Right lung (tissue), 2 donors: ENCODE measurements at regions not wholly inside any gene's neighbourhood (a gene's known extent, or its start where the extent isn't known, plus 50 kb on each side); places are given as distances from the start of the nearest gene placed in this dataset.

Experiments
- DNase-seq, 2 donors: peaks; one replicate each; pipeline ENCODE4 v3.0.0-alpha.2; 2013

DNA sequence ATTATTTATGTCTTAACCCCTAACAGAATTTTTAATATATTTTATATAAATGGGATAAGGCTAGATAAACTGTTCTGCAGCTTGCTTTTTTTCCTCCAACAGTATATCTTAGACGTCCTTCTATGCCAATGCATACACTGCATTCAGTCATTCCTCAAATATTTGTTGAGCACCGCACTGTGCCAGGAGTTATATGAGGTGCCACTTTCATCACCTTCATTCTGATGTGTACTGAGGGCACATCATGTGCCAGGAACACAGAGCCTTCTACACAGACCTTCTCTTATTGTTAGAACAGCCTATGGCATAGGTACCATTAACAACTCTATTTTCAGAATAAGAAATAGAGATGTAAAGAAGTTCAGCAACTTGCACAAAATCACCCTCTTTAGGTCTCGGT is 570.1 kb downstream of the CDK5RAP2 start:
- DNase-seq, result no peak

DNA sequence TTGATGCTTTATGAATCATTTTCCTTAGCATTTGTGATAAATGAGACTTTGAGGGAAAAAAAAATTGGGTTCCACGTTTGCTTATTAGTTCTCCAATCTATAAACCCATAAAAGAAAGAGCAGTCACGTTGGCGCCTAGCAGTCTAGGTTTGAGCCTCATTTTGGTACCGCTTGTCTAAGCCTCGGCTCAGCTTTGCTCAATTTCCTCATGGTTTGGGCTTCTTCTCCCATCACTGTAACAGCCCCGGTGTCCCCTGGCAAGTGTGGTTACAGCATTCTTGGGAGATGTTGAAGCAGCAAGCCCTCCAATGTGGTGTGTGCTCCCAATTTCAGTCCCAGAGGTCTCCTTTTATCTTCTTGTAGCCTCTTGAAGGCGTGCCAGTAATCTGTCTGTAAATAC is 578.4 kb downstream of the CDK5RAP2 start:
- no peak for DNase-seq

DNA sequence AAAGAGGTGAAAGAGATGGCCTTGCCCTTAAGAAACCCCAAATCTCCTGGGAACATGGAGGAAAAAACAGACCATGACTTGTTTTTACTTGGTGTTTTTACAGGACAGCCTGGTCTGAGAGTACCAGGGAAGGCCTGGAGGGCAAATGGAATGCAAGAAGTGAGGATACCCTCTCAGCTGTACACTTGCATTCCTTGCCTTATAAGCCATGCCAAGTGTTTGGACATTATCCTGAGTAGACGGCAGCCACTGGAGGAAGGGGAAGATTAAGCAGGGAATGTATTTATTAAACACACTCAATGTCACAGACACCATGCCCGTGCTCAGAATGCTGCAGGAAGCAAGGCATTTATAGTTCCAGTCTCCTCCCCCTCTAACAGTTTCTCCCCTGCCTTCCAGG is 581.4 kb downstream of the CDK5RAP2 start:
- DNase-seq, result no peak

DNA sequence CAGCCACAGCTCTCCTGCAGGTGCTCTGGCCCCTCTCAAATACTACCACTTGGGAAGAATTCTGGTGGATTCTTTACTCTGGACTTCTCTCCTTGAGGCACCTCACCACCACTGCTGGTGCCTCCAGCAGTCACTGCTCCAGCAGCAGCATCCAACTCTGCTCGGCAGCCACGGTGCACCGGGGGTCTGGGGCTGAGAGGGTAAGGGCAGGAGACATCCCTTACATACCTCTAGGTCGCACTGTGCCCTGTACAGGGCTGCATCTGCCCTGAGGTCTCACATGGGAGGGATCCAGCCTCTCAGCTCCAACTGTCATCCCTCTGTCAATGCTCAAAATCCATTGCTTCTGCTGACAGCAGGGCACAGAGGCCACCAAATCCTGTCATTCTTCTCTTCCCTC is 588.2 kb downstream of the CDK5RAP2 start:
- no peak for DNase-seq

DNA sequence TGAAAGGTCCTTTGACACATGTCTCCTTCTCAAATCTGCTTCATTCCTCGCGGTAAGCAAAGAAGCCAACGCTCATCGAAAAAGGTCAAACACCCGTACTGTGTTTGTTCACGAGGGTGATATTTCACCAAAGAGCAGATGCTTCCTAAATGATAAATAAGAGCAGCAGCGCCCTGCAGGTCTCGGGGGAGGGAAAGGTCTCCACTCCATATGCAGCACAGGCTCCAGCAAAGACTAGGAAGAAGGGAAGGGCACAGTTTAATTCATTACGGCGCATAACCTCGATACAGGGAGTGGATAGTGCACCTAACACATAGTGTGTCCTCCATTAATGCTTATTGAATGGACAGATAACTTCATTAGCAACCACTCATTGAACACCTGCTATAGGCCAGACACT is 593.3 kb downstream of the CDK5RAP2 start:
- DNase-seq, result no peak

DNA sequence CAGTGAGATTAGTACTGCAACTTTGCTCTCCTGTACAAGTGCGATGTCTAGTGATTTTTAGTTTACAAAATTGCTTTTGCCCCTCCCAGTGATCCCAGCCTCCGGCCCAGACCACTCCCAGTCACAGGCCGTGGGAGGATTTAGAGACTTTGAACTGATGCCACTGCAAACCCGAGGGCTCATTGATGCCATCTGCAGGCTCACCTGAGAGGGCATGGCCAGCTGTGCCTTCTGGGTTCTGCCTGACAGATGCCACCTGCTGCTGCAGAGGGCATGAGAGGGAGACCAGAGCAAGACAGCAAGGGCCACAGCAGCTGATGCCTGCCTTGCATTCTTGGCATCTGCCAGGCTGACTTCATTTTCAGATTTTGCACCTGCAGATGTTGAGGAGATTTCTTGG is 593.8 kb downstream of the CDK5RAP2 start:
- DNase-seq, result no peak

DNA sequence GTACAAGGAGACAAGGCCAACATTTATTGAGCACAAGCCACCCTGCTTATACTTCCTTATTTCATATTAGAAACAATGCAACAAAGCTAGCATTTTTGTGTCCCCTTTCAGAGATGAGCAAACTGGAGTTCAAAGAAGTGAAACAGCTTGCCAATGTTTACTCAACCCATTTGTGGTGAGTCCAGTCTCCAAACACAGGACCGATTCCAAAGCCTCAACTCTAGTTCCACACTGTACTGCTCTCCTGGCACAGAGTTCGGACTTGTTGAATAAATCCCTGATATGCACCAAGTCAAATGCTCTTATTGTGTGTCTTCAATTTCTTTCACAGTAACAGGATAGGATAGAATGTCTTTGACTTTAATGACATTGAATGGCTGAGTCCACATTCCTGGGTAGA is 604.8 kb upstream of the BRINP1 start:
- DNase-seq, result no peak

DNA sequence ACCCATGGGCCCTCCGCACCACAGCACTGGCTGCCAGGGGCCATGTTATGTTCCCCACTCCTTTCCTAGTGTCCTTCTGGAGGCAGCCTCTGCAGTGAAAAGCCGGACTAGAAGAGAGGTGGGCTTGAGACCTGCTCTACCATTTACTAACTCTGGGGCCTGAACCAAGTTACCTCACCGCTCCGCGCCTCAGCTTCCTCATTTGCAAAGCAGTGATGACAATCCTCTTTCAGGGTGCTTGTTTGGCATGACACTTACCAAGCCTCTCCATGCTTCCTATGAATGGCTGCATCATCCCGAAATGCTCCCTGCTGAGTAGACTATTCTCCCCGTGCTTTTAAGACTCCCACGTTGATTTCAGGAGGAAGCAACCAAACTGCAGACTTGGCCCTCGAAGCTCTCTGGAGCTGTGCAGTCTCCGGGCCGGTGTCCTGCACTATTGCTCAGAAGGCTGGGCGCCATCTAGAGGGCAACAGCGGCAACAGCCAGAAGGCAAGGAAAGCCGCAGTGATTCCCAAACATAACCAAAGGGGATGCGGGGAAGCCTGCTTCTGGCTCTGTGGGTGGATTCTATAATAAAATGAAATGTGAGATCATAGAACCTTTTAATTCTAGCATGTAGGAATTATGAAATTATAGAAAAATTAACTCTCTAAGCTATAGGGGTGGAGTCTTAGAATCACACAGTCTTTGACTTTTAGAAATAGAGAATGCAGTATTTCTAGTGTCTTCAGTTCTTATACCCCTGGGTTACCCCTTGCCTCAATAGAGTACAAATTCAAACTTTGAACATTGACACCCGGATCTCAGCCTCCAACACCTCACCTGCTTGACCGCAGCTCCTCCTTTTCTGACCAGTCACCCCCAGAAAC is 599.8 kb upstream of the BRINP1 start:
- peak; percentile 11 to 39 for DNase-seq

DNA sequence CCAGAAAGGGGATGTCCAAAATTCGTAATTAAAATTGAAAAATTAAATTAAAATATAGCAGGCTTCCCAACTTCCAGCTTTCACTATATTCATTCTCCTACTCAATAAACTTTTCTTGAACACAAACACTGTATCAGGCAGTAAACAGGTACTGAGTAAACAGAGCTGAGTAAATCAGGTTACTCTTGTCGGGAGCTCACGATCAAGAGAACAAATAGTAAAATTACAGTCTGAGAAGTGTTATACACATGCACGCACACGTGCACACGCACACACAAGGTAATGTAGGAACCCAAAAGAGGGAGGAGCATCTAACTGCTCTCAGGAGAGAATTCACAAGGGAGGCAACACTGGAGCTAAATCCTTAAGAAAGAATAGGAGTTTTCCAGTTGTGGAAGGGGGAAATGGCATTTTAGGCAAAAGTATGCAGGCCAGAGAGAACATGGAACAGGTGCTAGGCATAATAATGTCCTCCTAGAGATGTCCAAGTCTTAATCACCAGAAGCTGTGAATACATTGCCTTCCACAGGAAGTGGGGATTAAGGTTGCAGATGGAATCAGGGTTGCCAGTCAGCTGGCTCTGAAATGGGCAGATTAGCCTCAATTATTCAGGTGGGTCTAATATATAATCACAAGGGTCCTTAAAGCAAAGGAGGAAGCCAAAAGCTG is 598.8 kb upstream of the BRINP1 start:
- no peak for DNase-seq

DNA sequence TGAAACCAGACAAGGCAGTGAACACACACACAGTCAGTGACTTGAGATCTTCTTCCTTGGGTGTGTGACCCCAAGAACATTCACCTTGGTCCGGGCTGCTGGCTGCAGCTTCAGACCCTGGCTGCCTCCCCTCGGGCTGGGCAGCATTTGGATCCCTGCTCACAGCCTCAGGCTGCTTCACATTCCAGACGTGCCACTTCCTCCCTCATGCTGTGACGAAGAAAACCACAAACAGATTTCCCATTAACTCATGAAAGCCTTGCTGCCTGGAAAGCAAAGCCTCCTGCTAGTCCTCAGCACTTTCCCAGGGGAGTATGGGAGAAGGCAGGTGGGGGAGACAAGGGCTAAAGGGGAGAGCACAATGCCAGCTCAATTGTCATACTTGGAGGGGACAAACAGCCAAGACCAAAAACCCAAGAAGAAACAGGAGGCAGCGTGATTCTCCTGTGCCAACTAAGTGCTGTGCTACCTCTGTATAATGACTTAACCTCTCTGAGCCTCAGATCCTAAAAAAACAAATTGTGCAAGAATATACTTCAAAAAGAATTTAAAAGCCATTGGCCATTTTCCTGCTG is 594.6 kb upstream of the BRINP1 start:
- DNase-seq, result peak; percentile 19 to 28

DNA sequence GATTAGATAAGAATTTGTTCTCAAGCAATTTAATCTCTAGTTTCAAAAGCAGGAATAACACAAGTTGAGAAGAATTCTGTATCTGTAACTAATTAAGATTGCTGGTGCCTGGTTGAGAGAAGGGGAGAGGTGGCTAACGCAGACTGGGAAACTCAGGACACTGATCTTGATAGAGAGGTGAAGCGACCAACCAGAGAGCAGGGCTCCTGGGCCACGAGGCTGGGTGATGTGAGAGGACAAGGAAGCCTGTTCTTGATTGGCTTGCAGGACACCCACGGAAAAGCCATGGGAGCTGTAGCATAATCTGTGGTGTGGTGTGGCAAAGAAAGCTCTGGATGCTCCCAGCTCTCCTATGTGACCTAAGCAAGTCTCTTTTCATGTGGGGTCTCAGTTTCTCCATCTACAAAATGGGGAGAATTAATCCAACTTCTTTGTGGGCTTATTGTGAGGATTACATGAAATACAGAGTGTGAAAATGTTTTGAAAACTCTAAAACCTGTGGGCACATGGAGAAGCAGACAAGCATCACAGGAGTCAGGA is 594.1 kb upstream of the BRINP1 start:
- peak in 1 of 2 donors; percentile 2 for DNase-seq

DNA sequence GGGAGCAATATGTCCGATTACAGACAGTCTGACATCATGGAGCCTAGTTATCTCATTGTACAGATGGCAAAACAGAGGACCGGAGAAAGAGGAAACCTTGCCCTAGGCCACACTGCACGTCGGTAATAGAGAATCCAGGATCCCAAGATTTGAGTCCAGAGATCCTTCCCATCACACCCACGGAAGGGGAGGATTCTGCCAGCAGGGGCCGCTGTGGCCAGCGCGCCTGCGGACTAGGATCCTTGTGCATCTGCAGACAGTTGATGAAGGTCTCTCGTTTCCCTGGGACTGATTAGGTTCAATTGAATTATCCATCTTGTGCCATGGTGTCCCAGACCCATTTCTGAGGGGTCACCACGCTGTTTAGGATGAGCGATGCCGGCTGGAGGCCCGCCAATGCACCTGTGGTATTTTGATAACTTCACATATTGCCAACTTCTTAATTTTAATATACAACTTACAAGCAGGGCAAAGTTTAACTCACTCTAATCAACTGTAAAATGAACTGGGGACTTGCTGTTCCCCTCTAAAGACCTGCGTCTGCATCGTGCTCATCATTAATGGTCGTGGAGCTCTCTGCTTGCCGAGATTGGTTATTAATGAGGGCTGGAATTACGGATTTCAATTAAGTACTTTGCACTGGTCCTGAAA is 592.7 kb upstream of the BRINP1 start:
- peak in 1 of 2 donors; percentile 3 for DNase-seq

DNA sequence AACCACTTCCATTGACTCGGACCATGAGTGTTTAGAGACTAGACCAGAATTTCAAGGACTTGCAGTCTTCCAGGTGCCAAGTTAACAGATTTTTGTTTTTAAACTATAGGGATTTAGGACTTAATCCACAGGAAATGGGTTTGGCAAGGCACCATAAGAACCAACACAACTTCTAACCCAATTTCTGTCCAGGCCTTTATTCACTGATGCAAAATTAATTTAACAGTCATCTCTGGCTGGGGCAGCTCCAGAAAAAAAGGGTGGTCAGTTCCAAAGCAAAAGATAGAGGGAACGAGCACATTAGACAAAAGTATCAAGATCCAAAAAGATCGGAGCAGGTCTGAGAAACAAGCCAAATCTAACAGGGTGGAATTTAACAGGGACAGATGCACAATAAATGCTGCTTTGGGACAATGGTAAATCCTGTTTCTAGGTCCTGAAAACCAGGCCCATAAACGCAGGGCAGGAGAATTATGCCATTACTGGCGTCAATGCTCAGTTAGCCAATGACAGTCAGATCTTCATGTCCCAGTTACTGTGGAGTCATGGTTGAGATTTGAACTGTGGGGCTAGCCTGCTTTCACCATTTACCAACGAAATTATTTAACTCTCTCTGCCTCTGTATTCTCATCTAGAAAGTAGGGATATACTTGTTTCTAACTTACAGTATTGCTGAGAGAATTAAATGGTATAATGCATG is 590.8 kb upstream of the BRINP1 start:
- no peak for DNase-seq

DNA sequence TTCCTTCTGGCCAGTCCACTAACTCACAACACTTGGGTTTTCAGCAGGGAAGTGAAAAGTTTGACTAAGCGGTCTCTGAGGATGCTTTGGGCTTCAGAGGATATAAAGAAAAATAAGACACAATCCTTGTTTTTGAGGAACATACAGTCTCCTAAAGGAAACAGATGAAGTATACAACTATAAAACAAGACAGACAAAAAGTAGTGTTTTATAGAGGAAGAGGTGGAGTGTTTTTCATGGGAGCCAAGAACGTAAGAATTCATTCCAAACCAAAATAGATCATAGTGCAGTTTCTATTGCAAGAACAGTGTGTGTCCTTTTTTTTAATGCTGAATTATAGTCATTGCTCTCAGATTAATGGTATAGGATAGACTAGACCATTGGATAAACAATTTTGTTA is 586.9 kb upstream of the BRINP1 start:
- DNase-seq, result no peak

DNA sequence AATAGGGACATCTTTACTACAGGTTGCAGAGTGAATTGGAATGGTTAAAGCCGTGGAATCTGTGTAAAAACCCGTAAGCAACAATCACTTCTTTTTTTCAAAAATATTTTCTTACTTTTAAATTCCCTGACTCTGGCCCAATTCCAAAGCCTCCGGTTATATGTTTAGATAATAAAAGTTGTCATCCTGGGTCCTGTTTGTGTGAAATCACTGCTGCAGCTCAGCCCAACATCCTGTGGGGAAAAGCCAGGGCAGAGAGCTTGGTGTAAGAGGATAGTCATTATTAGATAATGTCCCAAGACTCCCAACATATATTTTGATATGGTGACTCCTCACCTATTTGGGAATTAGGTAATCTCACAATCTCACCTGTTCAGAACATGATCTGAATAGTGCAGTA is 586.0 kb upstream of the BRINP1 start:
- DNase-seq, result no peak

DNA sequence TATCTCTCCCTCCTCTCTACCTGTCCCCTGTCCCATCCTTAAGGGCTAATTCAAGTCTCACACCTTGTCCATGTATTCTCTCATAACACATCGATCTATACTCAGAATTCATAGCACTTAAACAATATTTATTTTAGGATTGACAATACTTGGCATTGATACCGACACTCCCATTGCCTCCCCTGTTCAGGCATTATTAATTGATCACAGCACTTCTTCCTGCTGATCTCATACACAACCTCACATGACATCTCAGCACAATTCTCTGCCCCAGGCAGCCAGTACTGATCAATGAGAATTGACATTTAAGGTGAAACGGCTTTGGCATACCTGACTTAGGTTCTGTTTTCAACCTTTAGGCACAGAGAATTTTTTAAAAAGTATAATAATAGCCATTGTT is 582.4 kb upstream of the BRINP1 start:
- no peak for DNase-seq

DNA sequence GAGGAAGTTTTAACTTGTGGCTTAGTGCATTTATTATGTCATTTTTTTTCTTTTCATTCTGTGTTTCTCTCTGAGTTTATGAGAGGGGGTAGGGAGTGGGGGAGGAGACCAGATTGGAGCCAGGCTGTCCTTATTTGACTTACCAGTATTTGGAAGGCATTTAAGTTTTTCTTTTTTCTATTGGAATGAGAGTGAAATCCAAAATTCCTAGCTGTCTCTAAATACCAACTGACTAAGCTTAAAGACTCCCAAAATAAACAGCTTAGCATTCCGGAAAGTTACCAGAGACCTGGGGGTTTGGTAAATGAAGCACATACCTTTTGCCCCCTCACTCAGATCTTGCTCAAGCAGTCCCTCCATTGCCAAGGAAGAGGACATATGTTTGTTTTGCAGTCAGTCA is 581.9 kb upstream of the BRINP1 start:
- DNase-seq, result no peak

DNA sequence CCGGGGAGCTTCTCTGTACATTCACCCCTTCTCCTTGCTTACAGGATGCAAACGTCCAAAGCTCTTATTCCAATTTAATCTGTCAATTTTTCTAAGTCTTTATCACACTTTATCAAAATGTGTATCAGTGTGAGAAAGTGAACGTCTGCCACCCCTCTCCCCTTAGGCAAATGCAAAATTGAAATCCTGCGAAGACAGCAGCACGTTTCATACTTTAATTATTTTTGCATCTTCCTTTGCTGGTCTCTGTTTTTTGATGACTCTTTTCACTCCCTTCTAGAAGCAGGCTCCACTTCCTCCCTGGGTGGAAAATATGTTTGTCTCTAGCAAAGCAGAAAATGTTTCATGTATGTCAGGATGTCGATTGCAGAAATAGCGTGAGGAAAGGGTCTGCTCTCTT is 576.5 kb upstream of the BRINP1 start:
- DNase-seq, result no peak

DNA sequence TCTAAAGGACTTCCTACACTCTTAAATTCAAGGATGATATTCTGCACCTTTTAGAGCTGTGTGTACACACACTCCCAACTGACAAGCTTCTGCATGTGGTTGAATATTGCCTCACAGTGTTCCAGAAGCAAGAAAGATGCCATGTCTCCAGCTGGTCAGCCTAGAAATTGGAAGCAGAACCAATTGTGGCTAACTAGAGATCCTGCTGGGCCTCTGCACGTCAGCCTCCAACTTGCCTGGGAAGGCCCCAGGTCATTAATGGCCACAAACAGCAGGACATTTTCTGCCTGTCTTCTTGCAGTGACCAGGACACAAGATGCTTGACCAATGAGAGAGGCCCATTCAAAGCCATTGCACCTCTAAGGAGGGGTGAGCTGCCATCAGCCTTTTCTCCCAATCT is 571.9 kb upstream of the BRINP1 start:
- no peak for DNase-seq

DNA sequence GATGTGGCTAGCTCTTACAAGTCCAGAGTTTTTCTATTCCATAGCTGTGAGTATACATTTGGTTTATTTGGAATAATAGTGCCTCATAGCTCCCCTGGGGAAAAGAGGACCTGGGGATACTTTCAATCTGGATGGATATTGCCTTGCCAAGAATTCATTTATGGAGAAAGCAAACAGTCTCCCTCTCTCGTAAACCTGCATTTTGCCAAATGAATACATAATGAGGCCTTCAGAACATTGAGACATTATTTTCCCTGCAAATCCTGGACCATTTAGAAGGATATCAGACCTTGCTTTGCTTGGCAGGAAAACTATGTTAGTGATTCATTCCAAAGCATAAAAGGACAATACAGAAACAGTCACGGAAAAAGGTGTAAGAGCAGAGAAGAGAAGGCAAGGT is 569.6 kb upstream of the BRINP1 start:
- DNase-seq, result no peak

DNA sequence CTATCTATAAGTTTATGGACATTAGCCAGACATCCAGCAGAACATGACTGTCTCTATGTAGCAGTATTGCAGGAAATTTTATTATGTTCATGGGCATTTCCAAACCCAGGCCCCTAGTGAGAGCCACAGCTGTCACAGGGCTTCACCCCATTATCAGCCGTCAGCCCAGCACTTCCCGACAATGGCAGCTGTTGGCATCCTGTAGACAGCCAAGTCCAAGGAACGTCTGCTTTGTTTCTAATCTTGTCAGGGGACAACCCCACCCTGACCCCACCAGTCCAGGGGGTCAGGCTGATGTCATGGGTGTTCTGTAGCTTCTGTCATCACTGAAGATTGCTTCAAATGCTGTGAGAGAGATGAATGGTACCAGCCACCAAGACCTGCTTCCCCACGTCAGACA is 565.3 kb upstream of the BRINP1 start:
- no peak for DNase-seq

DNA sequence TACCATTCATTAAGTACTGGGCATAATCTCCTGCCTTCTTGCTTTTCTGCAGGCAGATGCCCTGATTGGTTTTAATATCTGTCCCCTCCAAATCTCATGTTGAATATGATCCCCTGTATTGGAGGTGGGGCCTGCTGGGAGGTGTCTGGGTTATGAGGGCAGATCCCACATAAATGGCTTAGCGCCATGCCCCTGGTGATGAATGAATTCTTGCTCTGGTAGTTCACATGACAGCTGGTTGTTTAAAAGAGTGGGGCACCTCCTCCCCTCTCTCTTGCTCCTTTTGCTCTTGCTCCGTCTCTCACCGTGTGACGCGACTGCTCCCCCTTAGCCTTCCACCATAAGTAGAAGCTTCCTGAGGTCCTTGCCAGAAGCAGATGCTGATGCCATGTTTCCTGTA is 564.0 kb upstream of the BRINP1 start:
- no peak for DNase-seq
